Smooth muscle cell (in vitro differentiated cells): ENCODE measurements at regions not wholly inside any gene's neighbourhood (a gene's known extent, or its start where the extent isn't known, plus 50 kb on each side); places are given as distances from the start of the nearest gene placed in this dataset.

Source experiments
- DNase-seq: peaks from one replicate; lab custom pipeline; 2025; ENCODE audit not compliant: unreplicated experiment; lab: John Stamatoyannopoulos, UW
- H2AFZ ChIP-seq: fragments of 200-600 bp; sonication (generic); 2 replicates; pipeline ENCODE4 v1.6.0; 2016; ENCODE audit warnings: antibody characterized with exemption, low read depth, mild to moderate bottlenecking
- H3F3A ChIP-seq: fragments of 200-600 bp; sonication (generic); 2 replicates; pipeline ENCODE4 v1.6.0; 2017; ENCODE audit warnings: antibody characterized with exemption, low read depth
- H3K27ac ChIP-seq: fragments of 200-600 bp; sonication (generic); 2 replicates; pipeline ENCODE4 v1.5.1; 2016; ENCODE audit warnings: low read depth, mild to moderate bottlenecking
- H3K27me3 ChIP-seq: fragments of 200-600 bp; sonication (generic); 2 replicates; pipeline ENCODE4 v1.6.1; 2016; ENCODE audit warnings: low read depth, mild to moderate bottlenecking
- H3K36me3 ChIP-seq: fragments of 200-600 bp; sonication (generic); 2 replicates; pipeline ENCODE4 v1.5.1; 2016; ENCODE audit warnings: low read depth
- H3K4me1 ChIP-seq: fragments of 200-600 bp; sonication (generic); 2 replicates; pipeline ENCODE4 v1.5.1; 2016; ENCODE audit warnings: low read depth
- H3K4me2 ChIP-seq: fragments of 200-600 bp; sonication (generic); 2 replicates; pipeline ENCODE4 v1.6.0; 2016; ENCODE audit warnings: mild to moderate bottlenecking
- H3K4me3 ChIP-seq: fragments of 200-600 bp; sonication (generic); 2 replicates; pipeline ENCODE4 v1.5.1; 2016; ENCODE audit warnings: mild to moderate bottlenecking
- H3K79me2 ChIP-seq: fragments of 200-600 bp; sonication (generic); 2 replicates; pipeline ENCODE4 v1.6.0; 2016; ENCODE audit warnings: low read depth, mild to moderate bottlenecking
- H3K9ac ChIP-seq: fragments of 200-600 bp; sonication (generic); 2 replicates; pipeline ENCODE4 v1.6.0; 2016; ENCODE audit warnings: low read depth
- H3K9me3 ChIP-seq: fragments of 200-600 bp; sonication (generic); replicated peaks from 2 replicates; pipeline ENCODE4 v1.5.1; 2016; ENCODE audit warnings: low read depth
- H4K20me1 ChIP-seq: fragments of 200-600 bp; sonication (generic); 2 replicates; pipeline ENCODE4 v1.6.0; 2016; ENCODE audit warnings: low read depth
- CTCF ChIP-seq: fragments of 200-600 bp; sonication (generic); IDR thresholded peaks from 2 replicates; pipeline ENCODE4 v1.5.1; 2017; ENCODE audit warnings: borderline replicate concordance, mild to moderate bottlenecking, antibody characterized with exemption; ENCODE audit not compliant: insufficient read depth, poor library complexity, severe bottlenecking
- WGBS: methylation state at CpG from one replicate; pipeline ENCODE4 v1.1.7; 2016; ENCODE audit warnings: low lambda C conversion rate; 5-methylcytosine and 5-hydroxymethylcytosine counted together

- no peaks in the 10 kb centered on the region for H3K27me3 ChIP-seq
- H3K4me1 ChIP-seq: no peaks in the 10 kb centered on the region
- no peak overlapping the region for H3K4me3 ChIP-seq
- no peak overlapping the region for H3K9ac ChIP-seq
- DNase-seq: no peak
- no peaks in the 10 kb centered on the region for H3K36me3 ChIP-seq
- H2AFZ ChIP-seq: no peak overlapping the region
- no peaks in the 10 kb centered on the region for H3K79me2 ChIP-seq
- no peaks in the 10 kb centered on the region for H4K20me1 ChIP-seq
- H3K4me2 ChIP-seq: no peak overlapping the region
- H3K27ac ChIP-seq: no peak overlapping the region
- no peaks in the 10 kb centered on the region for H3F3A ChIP-seq
- H3K9me3 ChIP-seq: no peaks in the 10 kb centered on the region
- no peak for TF ChIP-seq CTCF
These were observed 162.4 kb downstream of the ESM1 start for GRCh38 chr5:54823006-54823405.

- Histone ChIP-seq H3K9me3 (no peaks in the 10 kb centered on the region), H3F3A (no peaks in the 10 kb centered on the region), H3K9ac (no peak overlapping the region), H3K27me3 (no peaks in the 10 kb centered on the region), H3K79me2 (no peaks in the 10 kb centered on the region), H3K36me3 (no peaks in the 10 kb centered on the region), H3K4me1 (no peaks in the 10 kb centered on the region), H3K4me3 (no peak overlapping the region), H3K27ac (no peak overlapping the region), H3K4me2 (no peak overlapping the region), H4K20me1 (no peaks in the 10 kb centered on the region), H2AFZ (no peak overlapping the region)
- 89% methylated on average over 2 of the region's 2 CpGs for WGBS
- DNase-seq: no peak
- TF ChIP-seq CTCF: no peak
These were observed 163.1 kb downstream of the ESM1 start for GRCh38 chr5:54822324-54822687.

- H3K4me2 ChIP-seq: no peak overlapping the region
- 59% methylated on average over 4 of the region's 4 CpGs for WGBS
- no peak for DNase-seq
- no peaks in the 10 kb centered on the region for H3F3A ChIP-seq
- no peak for TF ChIP-seq CTCF
- no peak overlapping the region for H3K9ac ChIP-seq
- no peaks in the 10 kb centered on the region for H3K4me1 ChIP-seq
- no peak overlapping the region for H2AFZ ChIP-seq
- H3K9me3 ChIP-seq: no peaks in the 10 kb centered on the region
- H3K4me3 ChIP-seq: no peak overlapping the region
- no peaks in the 10 kb centered on the region for H3K27me3 ChIP-seq
- no peaks in the 10 kb centered on the region for H4K20me1 ChIP-seq
- no peaks in the 10 kb centered on the region for H3K36me3 ChIP-seq
- H3K79me2 ChIP-seq: no peaks in the 10 kb centered on the region
- H3K27ac ChIP-seq: no peak overlapping the region
These were observed 163.7 kb downstream of the ESM1 start for GRCh38 chr5:54821445-54822323.
